CD4-positive, alpha-beta T cell treated with Interleukin-17A for 4 hours (primary cell): ENCODE measurements at regions not wholly inside any gene's neighbourhood (a gene's known extent, or its start where the extent isn't known, plus 50 kb on each side); places are given as distances from the start of the nearest gene placed in this dataset.

ENCODE experiments used
- DNase-seq: peaks from one replicate; pipeline ENCODE4 v3.0.0-alpha.2; 2020; ENCODE audit warnings: mixed read lengths

DNA sequence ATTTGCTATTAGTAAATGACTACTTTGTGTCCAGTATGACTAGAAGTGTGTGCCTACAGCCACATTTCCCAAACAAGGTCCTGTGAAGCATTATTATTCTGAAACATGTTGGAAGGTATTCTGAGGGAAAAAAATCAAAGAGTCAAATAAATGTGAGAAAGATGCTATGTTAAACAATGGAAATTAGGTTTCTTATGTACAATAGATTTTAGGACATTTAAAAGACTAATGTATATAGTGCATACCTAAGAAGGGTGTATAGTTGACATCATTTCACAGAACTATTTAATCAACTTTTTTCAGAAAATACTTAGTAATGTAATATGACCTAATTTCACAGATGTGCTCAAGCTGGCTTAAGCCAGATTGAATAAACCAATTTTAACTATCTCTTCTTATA, 582.5 kb downstream of the USP25 start:
- no peak for DNase-seq

DNA sequence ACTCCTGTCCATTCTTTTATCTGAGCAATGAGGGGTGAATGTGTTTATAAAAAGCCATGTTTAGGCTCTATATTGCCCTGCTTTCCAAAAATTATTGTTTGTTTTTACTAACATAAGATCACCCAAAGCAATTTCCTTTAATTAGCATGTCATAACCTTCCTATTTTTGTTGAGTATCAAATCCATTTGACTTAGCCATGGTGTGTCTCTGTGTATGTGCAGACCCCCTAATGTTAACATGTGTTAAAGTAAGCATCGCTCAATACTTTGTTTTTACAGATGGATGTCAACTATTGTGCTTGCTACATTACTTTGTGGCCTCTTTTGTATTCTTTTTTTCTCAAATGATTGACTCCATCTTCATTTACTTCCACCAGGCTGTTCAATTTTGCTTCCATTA, 585.4 kb downstream of the USP25 start:
- DNase-seq, result no peak

DNA sequence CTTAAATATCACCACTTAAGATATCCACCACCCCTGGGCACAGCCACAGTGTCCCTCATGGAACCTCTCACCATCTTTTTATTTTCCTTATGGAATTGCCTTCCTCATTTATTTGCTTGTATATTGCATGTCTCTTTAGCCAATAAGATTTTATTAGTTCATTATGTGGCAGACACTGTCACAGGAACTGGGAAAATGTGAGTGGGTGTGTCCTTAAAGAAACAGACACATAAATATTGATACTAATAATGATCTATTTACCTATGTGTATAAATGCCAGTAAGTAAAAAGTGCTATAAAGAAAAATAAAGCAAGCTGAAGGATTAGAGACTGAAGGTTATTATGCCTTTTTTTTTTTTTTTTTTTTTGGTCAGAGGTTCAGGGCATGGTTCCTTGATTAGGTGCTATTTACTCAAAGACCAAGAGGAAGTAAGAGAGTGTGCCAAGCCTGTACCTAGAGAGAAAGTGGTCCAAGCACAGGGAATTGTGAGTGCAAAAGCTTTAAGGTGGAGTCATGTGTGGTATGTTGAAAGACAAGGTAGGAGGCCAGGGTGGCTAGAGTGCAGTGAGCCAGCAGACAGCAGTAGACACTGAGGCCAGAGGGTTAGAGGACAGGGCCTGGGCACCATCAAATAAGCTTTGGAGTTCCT, 589.0 kb downstream of the USP25 start:
- no peak for DNase-seq

DNA sequence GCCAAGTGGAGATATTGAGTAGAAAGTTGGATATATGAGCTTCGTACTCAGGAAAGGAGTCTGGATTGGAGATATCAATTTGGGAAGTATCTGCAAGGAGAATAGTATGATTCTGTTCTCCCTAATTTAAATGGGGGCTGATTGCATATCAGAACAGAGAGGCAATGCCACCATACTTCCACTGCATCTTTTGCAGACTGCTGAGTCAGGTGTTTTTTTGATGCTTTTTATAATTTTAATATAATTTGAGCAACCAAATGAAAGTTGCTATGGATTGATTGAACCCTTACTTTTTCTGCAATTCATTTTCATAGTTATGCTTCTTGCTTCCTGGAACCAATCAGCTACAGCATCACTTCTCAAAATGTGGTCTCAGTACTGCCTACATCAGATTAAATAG, 590.3 kb downstream of the USP25 start:
- no peak for DNase-seq

DNA sequence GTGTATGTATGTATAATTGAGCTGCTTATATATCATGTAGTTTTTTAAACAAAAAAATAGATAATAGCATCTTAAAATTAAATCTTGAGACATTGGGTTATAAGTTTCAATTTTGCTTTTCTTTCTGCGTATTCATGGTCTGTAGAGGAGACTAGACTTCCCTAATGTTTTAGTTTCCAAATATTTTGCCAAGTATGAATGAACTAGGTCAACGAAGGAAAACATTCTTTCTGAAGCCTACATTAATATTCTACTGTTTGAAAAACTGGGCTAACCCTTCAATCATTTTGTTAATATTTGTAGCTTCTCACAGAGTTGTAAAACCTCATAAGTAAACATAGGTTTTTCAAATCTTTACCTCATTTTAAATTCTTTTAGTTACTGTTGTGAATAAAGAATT, 592.7 kb downstream of the USP25 start:
- no peak for DNase-seq

DNA sequence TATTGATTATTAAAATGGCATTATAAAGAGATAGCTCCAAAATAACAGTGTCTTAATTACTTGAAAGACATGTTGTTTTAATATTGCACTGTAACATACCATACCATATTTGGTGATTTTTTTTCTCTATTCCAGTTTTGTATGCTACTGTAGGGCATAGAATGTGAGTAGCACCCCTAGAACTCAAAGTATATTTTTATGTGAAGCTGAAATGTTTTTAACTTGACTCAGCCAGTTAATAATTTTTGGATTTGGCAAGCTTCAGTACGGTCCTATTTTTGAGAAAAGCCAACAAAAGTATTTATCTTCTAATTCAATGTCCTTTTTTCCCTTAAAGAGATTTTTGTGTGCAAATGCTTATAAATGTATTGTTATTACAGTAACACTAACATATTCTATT, 593.8 kb downstream of the USP25 start:
- no peak for DNase-seq

DNA sequence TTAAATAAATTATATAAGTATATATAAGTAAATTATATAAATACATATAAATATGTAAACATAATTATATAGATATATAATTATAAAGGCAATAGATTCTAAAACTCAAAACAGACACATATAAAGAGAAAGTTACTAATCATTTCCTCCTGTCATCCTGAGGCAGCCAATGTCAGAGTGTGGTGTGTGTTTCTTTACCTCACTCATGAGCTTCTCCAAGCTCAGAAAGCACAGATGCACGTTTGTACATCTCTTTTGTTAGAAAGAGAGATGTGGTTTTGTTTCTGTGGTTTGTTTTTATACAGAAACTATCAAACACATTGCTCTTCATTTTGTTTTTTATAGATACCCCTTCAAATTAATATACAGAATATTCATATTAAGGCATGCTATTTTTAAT, 594.8 kb downstream of the USP25 start:
- DNase-seq, result no peak

DNA sequence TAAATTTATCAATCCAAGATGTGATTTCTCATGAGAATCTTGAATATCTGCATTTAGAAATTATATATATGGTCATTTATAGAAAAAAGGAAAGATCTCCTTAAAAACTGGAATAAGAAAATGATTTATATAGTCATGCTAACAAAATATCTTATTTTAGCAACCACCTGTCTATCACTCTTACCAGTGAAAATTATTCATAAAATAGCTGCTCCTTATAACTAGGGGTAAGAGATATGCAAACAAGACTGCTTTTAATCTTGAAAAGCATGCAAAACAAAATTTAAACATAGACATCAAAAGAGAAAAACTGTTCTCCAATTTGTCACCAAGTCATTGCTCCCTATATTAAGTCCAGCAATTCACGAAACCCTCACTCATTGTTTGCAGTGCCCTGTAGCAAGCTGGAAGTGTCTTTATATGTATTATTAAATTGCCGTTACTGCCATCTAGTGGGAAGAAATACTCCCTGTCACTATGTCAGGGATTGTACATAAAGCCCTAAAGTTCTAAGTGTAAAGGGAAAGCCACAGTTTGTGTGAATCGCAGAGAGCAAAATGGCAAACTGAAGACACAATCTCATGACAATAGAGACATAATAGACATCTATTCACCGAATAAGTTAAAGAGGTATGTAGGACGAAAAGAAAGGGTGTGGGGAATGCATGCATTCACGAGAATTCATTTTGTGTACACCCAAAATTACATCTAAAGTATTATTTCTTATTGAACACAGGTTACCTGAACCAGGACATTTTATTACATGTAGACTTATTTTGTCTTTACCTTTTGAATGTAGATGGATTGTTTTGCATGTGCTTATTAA, 600.5 kb downstream of the USP25 start:
- no peak for DNase-seq

DNA sequence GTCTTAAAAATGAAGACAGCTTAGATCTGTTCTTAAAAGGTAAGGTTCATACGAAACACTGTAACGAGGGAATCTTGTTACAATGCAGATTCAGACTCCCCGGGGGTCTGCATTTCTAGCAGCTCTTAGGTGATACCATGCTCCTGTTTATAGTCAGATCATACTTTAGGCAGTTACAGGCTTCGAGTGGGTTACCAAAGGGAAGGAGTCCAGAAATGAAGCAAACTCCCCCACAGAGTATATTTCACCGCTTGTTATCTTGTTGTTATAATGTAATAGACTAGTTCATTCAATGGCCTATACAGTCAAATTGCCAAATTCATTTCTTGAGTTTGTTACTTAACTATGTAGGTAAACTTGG, 601.1 kb downstream of the USP25 start:
- no peak for DNase-seq

DNA sequence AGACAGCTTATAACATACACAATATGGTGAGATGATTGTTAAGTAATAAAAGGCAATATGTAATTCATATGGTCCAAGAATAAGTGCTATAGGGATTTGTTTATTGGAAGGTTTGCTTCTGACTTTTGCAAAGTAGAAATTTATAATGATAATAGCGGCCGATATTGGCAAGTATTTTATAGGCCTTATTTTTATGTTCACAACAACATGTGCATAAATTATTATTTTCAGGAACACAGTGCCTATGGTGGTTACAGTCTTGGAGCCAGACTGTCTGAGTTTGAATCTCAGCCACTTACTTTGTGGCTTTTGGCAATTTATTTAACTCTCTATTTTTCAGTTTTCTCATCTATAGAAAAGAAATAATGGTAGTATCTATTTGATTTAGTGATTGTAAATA, 607.5 kb downstream of the USP25 start:
- no peak for DNase-seq

DNA sequence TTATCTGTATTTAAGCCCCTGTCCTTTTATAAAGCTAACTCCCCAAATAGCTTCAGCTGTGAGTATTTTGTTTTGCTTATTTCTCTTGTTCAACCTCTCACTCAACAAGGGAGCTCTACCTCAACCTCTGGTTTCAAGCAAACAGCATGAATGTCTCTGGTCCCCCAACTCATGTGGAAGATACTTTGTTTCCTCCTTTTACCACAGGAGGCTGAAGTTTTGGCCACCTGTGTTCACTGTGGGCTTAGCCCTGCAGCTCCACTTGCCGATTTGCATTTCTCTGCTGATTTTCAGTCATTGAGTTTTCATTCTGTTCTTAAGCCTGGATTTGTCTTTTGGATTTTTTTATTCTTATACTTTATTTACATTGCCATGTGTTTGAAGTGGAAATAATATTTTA, 613.1 kb downstream of the USP25 start:
- DNase-seq, result no peak

DNA sequence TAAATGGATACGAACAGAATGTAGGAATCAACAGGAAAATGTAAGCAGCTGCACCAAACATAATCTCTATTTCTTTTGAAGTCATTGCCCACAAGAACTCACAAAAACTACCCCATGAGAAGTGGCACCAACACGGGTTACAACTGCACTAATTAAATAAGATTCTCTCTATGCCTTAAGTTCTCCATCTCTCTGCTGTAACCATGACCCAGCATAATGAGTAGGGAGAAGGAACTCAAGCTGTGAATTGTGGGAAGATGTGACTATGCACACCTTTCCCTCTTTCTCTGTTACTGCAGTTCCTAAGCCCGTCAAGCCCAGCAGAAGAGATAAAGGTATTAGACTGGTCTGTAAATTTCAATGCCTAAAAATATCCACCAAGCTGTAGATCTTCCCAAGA, 614.0 kb downstream of the USP25 start:
- DNase-seq, result no peak

DNA sequence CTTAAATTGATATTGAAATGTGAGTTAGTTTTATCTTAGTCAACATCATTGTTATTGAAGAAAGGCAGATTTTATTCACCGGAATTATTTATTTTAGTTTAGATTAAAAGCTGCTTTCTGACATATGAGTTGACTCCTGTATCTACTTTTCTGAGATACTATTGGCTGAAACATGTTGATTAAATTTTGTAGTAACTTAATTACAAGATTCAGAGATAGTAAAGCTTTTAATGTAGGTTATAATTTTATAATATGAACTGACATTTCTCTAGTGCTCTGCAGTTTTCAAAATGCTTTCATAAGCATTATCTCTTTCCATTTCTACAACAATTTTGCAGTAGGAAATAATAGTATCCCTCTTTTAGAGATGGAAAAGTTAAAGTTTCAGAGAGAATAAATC, 616.0 kb downstream of the USP25 start:
- no peak for DNase-seq

DNA sequence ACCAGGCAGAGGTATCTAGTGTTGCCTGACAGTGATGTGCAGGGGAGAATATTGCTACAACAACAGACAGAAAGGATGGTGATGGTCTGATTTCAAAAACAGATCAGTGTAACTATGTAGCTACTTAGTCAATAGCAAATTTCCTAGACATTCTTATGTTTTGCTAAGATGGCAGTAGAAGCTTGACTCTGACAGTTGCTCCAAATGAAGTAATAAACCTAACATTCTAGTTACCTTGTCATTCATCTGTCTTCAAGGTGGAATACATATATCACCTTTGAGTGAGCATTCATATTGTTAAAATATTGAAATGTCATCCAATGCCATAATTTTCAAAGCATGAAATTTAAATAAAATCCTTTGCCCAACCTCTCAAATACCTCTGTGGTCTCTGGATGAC, 617.4 kb downstream of the USP25 start:
- no peak for DNase-seq

DNA sequence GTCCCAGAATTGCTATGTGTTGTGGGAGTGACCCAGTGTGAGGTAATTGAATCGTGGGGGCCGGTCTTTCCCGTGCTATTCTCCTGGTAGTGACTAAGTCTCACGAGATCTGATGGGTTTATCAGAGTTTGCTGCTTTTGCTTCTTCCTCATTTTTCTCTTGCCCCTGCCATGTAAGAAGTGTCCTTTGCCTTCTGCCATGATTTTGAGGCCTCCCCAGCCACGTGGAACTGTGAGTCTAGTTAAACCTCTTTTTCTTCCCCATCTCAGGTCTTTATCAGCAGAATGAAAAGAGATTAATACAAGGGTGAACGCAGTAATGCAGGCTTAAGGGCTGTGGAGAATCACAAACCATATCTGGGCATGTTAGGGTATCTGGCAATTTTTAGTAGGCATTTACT, 624.0 kb downstream of the USP25 start:
- no peak for DNase-seq

DNA sequence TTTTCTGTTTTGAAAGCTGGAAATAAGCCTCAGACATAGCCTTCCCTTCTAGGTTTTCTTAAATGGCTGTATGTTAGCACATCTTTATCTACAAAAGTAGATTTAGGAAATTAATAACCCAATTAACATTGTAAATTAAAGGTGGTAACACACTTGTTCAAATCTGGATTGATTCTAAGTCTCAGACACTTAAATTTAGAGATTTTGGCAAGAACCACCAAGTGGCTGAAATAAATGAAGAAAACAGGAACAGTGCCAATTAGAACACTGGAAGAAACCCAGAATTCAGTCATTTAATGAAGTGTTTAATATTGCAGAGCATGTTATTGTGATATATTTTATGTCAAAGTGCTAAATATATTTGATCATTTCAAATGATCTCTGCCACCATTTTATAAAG, 628.2 kb downstream of the USP25 start:
- no peak for DNase-seq

DNA sequence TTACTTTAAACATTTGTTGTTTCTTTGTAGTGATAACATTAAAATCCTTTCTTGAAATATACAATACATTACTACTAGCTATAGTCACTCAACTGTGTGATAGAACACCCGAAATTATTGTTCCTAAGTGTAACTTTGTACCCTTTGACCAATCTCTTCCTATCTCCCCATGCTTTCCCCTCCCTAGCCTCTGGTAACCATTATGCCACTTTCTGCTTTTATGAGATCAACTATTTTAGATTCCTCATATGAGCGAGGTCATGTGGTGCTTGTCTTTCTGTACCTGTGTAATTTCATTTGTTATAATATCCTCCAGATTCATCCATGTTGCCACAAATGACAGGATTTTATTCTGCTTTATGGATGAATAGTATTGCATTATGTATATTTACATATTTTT, 629.0 kb downstream of the USP25 start:
- no peak for DNase-seq

DNA sequence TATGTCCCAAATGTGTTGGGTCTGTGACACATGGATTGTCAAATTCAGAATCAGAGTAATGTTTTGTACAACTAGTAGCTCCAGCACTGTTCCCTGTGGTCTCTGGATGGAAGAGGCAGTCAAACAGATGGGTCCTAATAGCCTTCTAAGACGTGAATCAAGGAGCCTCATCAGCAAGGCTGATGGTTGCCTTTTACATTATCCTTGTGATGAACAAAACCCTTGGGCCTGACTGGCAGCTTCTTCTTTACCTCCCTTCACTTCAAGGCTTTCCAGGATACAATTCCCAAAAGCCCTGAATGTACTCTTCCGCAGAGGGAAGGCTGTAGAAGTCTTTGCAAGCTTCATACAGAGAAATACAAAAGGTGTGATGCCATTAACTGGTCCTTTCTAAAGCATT, 633.3 kb downstream of the USP25 start:
- no peak for DNase-seq

DNA sequence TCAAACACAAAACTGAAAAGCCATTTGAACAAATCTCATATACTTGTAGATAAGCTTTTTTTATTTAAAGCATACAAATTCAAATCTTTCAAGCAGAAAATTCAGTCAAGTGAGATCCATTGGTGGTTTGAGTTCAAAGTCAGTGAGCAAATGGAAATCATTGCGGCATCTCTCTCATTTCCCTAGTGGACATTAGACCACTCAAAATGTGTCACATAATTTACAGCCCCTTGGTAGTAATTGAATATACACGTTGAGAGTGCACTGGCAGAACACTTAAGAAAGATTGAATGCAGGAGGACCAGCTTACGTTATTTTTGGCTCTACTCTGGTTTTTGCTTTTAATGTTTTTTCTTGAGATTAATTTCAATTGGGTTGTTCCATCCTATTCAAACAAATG, 633.7 kb downstream of the USP25 start:
- no peak for DNase-seq

DNA sequence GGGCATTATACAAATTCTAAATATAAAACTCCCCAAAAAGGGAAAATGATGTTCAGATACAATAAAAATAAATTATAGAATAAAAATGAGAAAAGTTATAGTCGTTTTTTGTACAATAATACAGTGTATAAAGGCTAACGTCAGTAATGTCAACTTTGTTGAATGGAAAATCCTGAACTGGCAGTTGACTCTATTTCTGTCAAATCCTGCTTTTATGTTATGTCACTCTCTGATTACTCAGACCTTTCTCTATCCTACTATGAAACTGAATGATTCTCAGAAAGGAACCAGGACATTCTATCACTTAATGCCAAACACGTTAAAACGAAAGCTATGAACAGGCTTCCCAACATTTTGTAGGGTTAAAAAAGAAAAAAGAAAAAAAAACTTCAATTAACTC, 636.4 kb downstream of the USP25 start:
- DNase-seq, result no peak

DNA sequence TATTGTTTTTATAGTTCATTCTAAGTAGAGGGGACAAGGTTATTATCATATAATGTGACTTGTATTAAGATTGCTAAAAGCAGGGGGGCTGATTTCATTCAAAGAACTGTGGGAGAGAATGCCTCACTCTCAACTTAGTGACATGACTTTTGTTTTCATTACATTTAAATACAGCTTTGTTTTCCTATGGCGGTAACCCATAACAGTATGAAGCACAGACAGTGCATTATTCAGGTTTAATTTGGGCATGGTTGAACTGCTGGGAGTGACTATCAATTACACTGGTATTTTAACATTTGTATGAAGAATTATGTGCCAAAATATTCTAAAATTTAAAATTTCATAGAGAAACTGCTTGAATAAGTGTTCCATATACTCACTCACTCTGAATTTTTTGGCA, 637.3 kb downstream of the USP25 start:
- DNase-seq, result no peak

DNA sequence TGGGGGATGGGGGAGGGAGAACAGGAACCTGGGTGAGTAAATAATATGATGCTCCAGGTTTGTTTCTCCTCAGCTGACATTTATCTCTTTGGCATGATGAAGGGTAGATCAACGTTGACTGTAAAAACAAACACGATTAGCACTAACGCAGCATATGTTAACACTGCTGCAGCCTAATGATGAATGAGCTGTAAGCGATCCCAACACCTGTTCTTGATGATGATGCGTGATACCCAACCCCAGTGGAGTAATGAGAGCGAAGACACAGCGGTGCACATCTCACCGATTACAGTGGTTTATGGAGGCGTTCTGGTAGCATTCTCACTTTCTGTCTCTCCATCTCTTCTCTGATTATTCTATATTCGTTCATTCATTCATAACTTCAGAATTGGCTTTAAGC, 640.4 kb downstream of the USP25 start:
- no peak for DNase-seq

DNA sequence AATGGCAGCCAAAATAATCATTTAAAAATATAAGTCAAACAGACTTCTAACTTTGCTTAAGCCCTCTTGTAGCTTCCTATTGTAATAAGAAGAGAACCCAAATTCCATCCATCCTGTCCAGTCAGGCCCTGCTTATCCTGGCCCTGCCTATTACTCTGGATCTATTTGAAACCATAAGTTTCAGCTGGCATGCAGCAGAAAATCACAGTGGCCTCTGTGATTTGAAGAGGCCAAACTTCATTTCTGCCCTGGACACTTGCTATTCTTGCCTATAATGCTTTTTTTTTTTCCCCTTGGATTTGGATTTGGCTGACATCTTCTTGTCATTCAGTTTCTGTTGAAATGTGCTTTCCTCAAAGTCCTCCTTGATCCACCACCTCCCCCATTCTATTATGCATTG, 642.8 kb downstream of the USP25 start:
- no peak for DNase-seq

DNA sequence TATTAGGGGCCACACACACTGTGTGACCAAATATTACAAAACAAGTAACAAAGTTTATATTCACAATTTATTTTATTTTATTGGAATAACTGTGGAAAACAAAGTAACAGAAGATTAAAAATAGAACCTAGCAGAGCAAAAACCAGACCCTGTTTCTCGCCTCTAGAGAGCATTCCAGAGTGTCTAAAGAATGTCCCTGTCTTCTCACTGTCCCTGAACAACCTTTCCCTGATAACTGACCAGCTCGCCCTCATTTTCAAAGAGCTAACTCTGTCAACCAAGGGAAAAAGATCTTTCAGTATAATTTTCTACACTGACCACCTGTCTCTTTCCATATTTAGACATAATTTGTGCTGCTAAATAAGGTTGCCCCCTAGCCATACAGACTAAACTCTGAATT, 646.9 kb downstream of the USP25 start:
- no peak for DNase-seq

DNA sequence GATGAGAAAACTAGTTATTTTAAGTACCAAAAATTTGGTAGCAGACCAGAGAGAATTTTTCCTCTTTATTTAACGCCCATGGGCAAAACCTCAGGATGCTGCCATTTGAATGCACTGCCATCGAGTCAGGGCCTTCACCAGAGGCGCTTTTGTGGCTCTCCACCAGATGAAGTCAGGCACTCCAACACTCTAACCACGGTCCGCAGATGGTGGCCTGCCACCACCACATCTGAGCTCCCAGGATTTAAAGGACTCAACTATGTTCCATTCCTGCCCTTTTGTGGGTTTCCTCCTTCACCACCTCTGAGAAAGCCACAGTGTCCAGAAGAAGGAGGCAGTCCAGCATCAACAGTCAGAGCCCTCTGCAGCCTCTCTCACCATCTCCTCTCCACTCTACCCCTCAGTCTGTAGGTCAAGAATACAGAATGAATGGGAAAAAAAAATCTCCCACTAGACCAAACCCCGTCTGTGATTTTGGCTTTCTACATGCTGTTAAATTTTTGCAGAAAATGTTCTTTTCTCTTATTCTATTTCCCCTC, 647.4 kb downstream of the USP25 start:
- no peak for DNase-seq
